Keratinocyte (primary cell): ENCODE measurements at regions not wholly inside any gene's neighbourhood (a gene's known extent, or its start where the extent isn't known, plus 50 kb on each side); places are given as distances from the start of the nearest gene placed in this dataset.

ENCODE experiments used
- CTCF ChIP-seq, 3 experiments: IDR thresholded peaks in 1 of 3; conservative IDR thresholded peaks in 1 of 3; optimal IDR thresholded peaks in 1 of 3; 2 replicates in 2 of 3; 3 replicates in 1 of 3; pipeline versions ENCODE3 to v1.5.1; 2011; ENCODE audit warnings: low read length in 3 of 3, mild to moderate bottlenecking in 3 of 3, moderate library complexity in 2 of 3, control low read depth in 1 of 3, inconsistent platforms in 1 of 3; ENCODE audit not compliant: insufficient read depth in 2 of 3; ENCODE audit errors: extremely low read depth in 1 of 3
- EZH2 ChIP-seq: IDR thresholded peaks from one replicate; pipeline ENCODE4 v1.6.1; 2012; ENCODE audit warnings: inconsistent platforms, mild to moderate bottlenecking, low read length, moderate library complexity

- TF ChIP-seq CTCF (optimal IDR thresholded peaks at IDR 0.05 in 1 of 3, IDR thresholded peaks at IDR 0.05 in 1 of 3, conservative IDR thresholded peaks at IDR 0.05 in 1 of 3; ENCODE audit: extremely low read depth in 1 of 3, insufficient read depth in 2 of 3, low read length in 3 of 3) (no peak), EZH2 (no peak)
These were observed 52.3 kb upstream of the FAT4 start for GRCh38 chr4:125262502-125262901.
